SJSA1 (cell line): ENCODE measurements at regions not wholly inside any gene's neighbourhood (a gene's known extent, or its start where the extent isn't known, plus 50 kb on each side); places are given as distances from the start of the nearest gene placed in this dataset.
A peak's percentile ranks its signal among the peaks of the same experiment; 100 is the strongest.

Source experiments
- DNase-seq, 2 experiments: peaks; one replicate each; pipeline ENCODE4 v3.0.0-alpha.2; 2015 to 2020; ENCODE audit warnings: low spot score in 2 of 2, low read depth in 1 of 2
- H3K27ac ChIP-seq: fragments of 250-450 bp; sonication (Bioruptor Pico); 2 replicates; pipeline ENCODE4 v1.5.1; 2020; ENCODE audit warnings: mild to moderate bottlenecking, moderate library complexity
- H3K27me3 ChIP-seq: fragments of 250-450 bp; sonication (Bioruptor Pico); replicated peaks from 2 replicates; pipeline ENCODE4 v1.5.1; 2020; ENCODE audit warnings: mild to moderate bottlenecking, moderate library complexity
- H3K36me3 ChIP-seq: fragments of 250-450 bp; sonication (Bioruptor Pico); 2 replicates; pipeline ENCODE4 v1.5.1; 2020; ENCODE audit warnings: mild to moderate bottlenecking
- H3K4me1 ChIP-seq: fragments of 250-450 bp; sonication (Bioruptor Pico); replicated peaks from 2 replicates; pipeline ENCODE4 v1.6.1; 2021; ENCODE audit warnings: mild to moderate bottlenecking
- H3K4me3 ChIP-seq: fragments of 250-450 bp; sonication (Bioruptor Pico); 2 replicates; pipeline ENCODE4 v1.5.1; 2020; ENCODE audit warnings: mild to moderate bottlenecking
- H3K9me3 ChIP-seq: fragments of 250-450 bp; sonication (Bioruptor Pico); replicated peaks from 2 replicates; pipeline ENCODE4 v1.5.1; 2020; ENCODE audit warnings: mild to moderate bottlenecking

DNA sequence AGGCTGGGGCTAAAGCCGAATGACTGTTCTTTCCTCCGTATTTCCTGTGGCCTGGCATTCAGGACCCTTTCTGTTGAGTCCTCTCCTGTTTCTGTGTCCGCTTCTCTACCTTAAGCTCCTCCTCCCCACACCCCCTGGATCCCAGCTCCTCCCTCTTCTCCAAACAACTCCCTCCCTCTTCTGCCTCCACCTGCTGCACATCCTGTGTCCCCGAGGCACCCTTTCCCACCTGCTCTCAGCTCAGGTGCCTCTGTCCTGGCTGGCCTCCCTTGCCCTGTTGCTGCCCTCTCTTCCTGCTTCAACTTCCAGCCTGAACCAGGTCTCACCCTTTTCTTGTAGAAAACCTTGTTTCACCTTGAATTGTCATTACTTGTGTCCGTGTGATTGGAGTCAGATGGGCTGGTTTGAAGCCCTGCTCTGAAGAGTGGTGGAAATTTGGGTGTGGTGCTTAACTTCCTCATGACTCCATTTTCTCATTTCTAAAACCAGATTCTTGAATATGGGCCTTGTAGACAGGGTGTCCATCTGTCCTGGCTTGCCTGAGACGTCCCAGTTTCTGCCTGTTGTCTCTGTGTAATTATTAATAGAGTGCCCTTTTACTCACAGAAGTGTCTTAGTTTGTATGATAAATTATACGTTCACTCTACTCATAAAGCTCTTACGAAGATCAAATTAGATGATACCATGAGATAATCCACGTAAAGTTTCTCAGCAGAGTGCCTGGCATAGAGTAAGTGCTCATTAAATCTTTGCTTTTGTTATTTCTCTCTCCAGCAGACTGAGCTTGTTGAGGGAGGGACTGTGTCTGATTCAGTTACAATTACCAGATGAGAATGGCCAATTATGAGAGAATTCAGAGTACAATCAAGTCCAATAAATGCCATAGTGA, 58.9 kb upstream of the TRABD2B start:
- H3K4me1 ChIP-seq = peaks cover 19% of the 10 kb centered on the region
- peaks cover 13% of the 10 kb centered on the region; the same call in 1 of the 2 replicates for H3K27me3 ChIP-seq
- H3K9me3 ChIP-seq = no peaks in the 10 kb centered on the region
- H3K27ac ChIP-seq = no peak overlapping the region
- H3K4me3 ChIP-seq = no peak overlapping the region
- no peak for DNase-seq
- no peaks in the 10 kb centered on the region for H3K36me3 ChIP-seq

DNA sequence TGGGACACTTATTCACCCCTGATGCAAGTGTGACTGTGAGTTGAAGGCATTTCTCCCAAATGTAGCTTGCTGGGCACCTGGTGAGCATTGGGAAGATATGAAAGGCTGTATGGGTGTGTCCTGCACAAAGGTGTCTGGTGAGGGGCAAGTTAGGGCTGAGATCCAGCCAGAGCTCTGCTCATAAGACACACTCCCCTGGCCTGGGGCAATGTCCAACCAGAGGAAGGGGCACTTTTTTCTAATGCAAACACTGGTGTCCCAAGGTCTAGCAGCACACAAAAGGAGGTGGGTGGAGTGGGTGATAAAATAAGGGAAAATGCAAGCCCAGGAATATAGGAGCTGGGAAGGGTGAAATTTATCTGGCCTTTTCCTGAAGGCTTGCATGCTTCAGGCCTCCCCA, 57.0 kb upstream of the TRABD2B start:
- H3K36me3 ChIP-seq = no peaks in the 10 kb centered on the region
- peaks cover 32% of the 10 kb centered on the region for H3K4me1 ChIP-seq
- no peak for DNase-seq
- no peak overlapping the region for H3K4me3 ChIP-seq
- H3K27me3 ChIP-seq = peaks cover 10% of the 10 kb centered on the region; the same call in 1 of the 2 replicates
- no peak overlapping the region for H3K27ac ChIP-seq
- H3K9me3 ChIP-seq = no peaks in the 10 kb centered on the region

DNA sequence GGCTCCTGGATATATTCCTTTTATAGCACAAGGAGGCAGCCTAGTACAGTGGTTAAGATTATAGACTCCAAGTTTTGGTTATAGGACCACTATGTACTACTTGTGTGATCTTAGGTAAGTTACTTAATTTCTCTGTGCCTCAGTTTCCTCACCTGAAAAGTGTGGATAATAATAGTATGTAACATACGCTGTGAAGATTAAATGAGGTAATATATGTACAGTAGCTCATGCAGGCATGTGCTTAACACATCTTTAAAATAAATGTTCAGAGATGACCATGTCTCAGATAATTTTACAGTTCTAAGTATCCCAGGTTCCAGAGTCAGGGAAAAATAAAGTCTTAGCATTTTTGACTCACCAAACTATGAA, 55.7 kb upstream of the TRABD2B start:
- H3K36me3 ChIP-seq = no peaks in the 10 kb centered on the region
- H3K27me3 ChIP-seq = peaks cover 10% of the 10 kb centered on the region; the same call in 1 of the 2 replicates
- no peak overlapping the region for H3K27ac ChIP-seq
- no peak for DNase-seq
- H3K9me3 ChIP-seq = no peaks in the 10 kb centered on the region
- no peak overlapping the region for H3K4me3 ChIP-seq
- H3K4me1 ChIP-seq = peaks cover 43% of the 10 kb centered on the region

DNA sequence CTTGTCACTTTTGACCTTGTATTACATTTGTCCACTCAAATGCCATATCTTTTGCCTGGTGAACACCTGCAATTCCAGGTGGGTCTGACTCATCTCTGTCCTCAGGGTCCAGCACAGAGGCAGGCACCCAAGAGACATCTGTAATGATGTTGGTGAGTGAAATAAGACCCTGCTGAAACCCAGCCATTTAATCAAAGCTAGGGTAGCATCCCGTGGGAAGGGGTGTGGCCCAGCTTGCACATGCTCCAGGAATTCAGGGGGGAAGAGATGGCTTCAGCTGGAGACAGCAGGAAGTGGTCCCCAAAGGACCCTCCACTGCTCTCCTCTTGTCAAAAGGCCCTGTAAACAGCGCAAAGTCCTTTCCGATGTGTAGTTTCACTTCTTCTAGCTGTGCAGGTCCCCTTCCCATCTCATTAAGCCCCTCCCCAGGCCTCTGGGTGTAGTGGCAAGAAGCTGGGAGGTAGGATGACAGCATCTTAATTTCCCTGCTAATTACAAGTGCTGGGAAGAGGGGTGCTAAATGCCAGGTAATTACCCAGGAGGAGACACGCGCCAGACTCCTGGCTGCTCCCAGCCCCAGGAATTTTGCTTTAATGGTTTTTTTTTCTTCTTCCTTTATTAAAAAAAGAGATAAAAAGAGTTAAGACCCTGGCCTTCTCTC, 54.4 kb upstream of the TRABD2B start:
- H3K4me1 ChIP-seq = peaks cover 56% of the 10 kb centered on the region
- no peak for DNase-seq
- no peaks in the 10 kb centered on the region for H3K36me3 ChIP-seq
- no peak overlapping the region for H3K27ac ChIP-seq
- no peak overlapping the region for H3K4me3 ChIP-seq
- H3K27me3 ChIP-seq = peaks cover 10% of the 10 kb centered on the region; the same call in 1 of the 2 replicates
- H3K9me3 ChIP-seq = no peaks in the 10 kb centered on the region

DNA sequence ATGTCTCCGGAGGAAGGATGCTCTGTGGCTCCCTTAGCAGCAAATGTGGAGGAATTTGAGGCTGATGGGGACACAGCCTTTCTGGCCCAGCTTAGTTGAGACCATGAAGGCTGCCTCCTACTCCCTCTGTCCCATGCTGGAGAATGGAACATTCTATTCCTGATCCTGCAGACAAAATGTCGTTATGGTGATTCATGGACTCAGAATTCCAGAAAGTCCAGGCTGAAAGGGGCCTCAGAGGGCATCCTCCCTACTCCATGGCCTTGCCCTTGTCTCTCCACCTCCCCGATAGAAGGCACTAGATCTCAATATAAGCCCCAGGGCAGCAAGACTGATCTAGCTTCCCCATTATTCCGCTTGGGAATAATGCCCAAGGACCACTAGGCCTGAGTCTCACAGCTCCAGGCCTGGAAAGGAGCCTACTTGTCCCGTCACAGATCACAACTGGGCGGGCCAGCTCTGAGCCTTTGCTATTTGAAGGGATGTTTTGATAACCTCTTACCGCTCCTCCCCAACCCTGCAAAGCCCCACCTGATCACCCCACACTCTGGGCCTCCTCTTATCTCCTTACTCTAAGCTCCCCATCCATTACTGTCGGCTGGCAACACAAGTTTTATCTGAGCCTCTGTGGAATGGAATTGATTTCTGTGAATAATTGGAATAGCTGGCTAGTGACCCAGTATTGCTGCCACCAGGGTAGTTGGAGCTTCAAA, 52.8 kb upstream of the TRABD2B start:
- Histone ChIP-seq H3K36me3 (no peaks in the 10 kb centered on the region), H3K27ac (no peak overlapping the region), H3K9me3 (no peaks in the 10 kb centered on the region), H3K4me1 (peaks cover 59% of the 10 kb centered on the region), H3K4me3 (no peak overlapping the region), H3K27me3 (peaks cover 7% of the 10 kb centered on the region; the same call in 1 of the 2 replicates)
- DNase-seq = peak in 1 of 2 experiments; percentile 12

DNA sequence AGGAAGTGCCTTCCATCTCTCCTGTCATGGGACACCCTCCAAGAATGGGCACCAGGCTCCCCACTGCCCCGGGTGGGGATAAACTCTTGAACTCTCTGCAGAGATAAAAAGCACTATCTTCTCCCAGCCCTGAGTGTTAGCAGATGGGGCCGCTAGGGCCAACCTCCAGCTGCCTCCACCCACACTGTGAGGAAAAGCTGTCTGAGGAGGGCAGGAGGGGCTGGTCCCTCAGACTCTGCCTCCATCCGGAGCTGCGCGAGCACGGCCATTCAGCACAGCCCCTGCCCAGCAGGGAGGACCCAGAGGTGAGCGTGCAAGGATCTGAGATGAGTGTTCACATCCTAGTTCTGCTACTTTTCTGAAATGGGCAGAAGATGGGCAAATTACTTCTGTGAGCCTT, 51.8 kb upstream of the TRABD2B start:
- peaks cover 59% of the 10 kb centered on the region for H3K4me1 ChIP-seq

DNA sequence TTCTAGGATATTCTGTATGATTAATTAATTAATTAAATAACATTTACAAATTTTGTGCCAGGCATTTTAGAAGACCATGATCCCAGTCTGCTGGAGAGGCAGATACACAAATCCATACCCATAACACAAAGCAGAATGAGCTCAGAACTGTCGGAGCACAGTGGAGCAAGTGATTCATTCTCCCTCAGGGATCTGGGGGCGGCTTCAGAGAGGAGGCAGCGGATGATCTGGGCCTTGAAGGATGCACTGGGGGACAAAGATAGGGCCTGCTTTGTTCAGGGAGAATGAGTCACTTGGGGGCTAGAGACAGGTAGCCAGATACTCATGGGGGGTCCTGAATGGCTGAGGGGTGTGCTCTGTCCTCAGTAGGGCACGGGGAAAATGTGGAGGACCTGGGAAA, 50.9 kb upstream of the TRABD2B start:
- no peak overlapping the region for H3K27ac ChIP-seq
- peaks cover 59% of the 10 kb centered on the region for H3K4me1 ChIP-seq
- DNase-seq = no peak

More for the DNA sequence above, 51.8 kb upstream of the TRABD2B start:
- H3K27me3 ChIP-seq = peaks cover 4% of the 10 kb centered on the region; the same call in 1 of the 2 replicates
- no peaks in the 10 kb centered on the region for H3K36me3 ChIP-seq
- H3K27ac ChIP-seq = no peak overlapping the region
- H3K9me3 ChIP-seq = no peaks in the 10 kb centered on the region
- no peak for DNase-seq
- H3K4me3 ChIP-seq = no peak overlapping the region

DNA sequence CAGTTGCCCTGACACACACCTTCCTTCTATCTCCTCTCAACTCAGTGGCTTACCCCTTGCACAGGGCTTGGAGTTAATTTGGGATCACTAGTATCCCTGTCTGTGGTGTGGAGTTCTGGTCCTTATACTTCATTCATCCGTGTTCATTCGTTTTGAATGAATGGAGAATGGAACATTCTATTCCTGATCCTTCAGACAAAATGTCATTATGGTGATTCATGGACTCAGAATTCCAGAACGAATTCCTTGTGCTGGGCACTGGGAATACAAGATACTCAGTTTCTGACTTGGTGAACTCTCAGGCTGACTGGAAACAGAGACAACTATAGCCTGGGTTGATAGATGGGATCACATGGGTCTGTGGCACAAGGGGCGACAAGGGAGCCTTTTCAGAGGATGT, 49.9 kb upstream of the TRABD2B start:
- Histone ChIP-seq H3K36me3 (no peaks in the 10 kb centered on the region), H3K9me3 (no peaks in the 10 kb centered on the region), H3K4me3 (no peak overlapping the region), H3K27me3 (no peaks in the 10 kb centered on the region), H3K27ac (no peak overlapping the region), H3K4me1 (peaks cover 50% of the 10 kb centered on the region)
- DNase-seq = peak in 1 of 2 experiments; percentile 16

More for the DNA sequence above, 50.9 kb upstream of the TRABD2B start:
- Histone ChIP-seq H3K27me3 (no peaks in the 10 kb centered on the region), H3K4me3 (no peak overlapping the region), H3K36me3 (no peaks in the 10 kb centered on the region), H3K9me3 (no peaks in the 10 kb centered on the region)
